GM19193 (cell line): ENCODE measurements at regions not wholly inside any gene's neighbourhood (a gene's known extent, or its start where the extent isn't known, plus 50 kb on each side); places are given as distances from the start of the nearest gene placed in this dataset.

ENCODE experiments used
- POLR2A ChIP-seq: IDR thresholded peaks from 4 replicates; pipeline ENCODE4 v1.6.1; 2011; ENCODE audit not compliant: insufficient read depth, insufficient read length; ENCODE audit errors: extremely low read depth

GRCh38 chr3:72269475-72269874 lies 484.5 kb upstream of the PROK2 start:
- no peak for TF ChIP-seq POLR2A

DNA sequence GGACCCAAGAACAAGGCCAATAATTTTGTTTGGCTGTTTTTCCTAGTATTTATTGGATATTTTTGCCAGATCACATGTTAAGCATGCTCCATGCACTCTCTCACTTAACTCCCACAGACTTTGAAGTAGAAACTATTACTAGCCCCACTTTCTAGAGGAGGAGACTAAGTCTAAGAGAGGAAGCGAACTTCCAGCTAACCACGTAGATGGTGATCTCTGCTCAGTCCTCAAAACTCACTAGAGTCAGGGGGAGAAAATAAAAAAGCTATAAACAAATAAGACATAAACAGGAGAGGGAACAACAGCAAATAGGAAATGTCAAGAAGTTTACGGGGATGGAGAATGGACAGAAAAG lies 481.0 kb upstream of the PROK2 start:
- no peak for TF ChIP-seq POLR2A

DNA sequence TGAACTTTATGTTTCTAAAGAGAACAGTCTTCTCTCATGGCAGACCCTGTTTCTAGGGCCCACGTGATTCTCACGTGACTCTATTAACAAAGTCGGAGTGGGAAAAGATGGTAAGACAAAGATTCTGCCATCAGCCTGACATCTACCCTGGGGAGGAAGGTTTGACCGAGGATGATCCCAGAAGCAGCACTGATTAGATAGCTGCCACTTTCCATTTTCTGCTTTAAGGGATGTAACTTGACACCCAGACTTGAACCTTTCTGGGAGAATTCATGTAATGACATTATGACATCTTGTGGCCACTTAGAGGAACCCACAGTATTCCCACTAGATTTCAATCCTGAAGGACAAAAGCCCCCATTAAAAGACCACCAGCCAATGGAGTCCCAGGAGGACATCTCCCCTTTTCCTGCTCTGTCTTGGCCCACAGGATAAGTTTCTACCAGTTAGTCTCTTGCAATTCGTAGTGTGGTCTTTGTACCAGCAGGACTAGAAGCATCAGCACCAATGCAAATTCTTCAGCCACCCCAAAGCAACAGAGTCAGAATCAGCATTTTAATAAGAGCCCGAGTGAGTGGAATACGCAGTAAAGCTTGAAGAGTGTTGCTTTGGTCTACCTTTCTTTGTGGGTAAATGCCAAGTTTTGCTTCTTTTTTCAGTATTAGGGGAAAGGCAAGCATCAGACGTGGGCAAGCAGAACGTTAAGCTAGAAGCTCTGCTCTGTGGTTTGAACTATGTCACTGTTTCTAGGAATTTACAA lies 480.5 kb upstream of the PROK2 start:
- no peak for TF ChIP-seq POLR2A

DNA sequence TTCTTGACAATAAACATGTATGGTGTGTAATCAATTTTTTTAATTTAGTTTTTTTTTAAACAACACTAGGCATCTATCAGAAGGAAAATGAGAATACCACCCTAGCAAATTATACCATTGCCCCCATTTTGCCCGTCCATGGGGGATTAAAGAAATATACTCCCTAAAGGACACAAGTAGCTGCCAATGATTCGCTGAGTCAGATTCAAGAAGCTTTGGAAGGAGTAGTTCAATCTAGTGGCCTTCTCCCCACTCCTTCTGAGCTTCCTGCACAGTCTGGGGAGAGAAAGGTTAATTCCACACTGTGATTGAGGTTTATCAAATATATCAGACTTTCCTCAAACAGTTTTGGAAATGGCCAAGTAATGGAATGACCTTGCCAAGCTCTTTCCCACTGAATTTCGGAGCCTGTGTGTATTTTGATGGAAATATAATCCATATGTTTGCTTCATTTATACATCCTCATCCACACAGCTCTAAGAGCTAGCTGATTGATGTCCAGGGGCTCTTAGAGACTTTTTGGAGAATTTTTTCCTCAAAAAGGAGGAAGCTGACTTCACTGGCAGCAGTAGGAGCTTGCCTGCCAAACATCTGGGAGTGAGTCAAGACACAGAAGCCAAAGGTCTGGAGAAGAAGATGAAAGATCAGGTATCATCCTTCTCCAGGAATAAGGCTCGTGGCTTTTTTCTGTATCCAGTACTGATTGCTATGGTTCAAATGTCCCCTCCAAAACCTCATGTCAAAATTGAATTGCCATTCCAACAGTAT lies 478.5 kb upstream of the PROK2 start:
- no peak for TF ChIP-seq POLR2A

GRCh38 chr3:72262736-72263135 lies 477.8 kb upstream of the PROK2 start:
- no peak for TF ChIP-seq POLR2A

GRCh38 chr3:72261566-72262564 lies 476.9 kb upstream of the PROK2 start:
- TF ChIP-seq POLR2A = no peak

GRCh38 chr3:72260588-72260910 lies 475.6 kb upstream of the PROK2 start:
- TF ChIP-seq POLR2A = no peak

DNA sequence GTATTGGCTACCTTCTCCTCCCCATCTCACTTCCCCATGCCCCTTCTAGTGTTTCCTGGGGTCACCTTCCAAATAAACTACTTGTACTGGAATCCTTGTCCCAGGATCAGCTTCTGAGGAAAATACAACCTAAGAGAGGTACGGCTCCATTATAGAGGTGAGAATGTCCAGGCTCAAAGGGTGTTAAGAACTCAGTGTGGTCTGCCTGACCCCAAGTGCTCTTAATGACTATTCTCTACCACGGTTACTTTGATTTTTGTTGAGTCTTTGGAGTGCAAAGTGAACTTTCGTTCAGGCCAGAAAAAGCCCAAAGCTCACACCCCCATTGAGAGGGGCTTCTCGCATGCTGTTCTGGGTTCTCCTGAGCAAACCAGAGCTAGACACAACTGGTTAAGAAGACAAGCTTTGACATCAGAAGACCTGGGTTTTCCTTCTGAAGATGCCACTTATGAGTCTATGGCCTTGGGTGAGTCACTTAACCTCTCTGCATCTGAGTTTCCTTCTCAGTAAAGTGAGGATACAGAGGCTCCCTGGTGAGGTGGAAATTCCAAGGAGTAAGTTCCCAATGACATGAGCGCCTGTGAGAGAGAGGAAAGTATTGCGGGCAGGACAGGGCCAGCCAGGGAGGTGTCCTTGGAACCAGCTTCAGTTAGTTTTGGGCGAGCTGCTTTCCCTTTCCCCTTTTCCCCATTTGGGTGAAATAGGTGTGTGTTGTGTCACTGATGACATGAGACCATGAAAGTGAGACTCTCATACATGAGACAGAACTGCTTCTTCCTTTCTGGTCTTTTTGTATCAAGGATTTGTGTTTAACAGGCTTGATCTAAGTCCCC lies 475.0 kb upstream of the PROK2 start:
- no peak for TF ChIP-seq POLR2A

DNA sequence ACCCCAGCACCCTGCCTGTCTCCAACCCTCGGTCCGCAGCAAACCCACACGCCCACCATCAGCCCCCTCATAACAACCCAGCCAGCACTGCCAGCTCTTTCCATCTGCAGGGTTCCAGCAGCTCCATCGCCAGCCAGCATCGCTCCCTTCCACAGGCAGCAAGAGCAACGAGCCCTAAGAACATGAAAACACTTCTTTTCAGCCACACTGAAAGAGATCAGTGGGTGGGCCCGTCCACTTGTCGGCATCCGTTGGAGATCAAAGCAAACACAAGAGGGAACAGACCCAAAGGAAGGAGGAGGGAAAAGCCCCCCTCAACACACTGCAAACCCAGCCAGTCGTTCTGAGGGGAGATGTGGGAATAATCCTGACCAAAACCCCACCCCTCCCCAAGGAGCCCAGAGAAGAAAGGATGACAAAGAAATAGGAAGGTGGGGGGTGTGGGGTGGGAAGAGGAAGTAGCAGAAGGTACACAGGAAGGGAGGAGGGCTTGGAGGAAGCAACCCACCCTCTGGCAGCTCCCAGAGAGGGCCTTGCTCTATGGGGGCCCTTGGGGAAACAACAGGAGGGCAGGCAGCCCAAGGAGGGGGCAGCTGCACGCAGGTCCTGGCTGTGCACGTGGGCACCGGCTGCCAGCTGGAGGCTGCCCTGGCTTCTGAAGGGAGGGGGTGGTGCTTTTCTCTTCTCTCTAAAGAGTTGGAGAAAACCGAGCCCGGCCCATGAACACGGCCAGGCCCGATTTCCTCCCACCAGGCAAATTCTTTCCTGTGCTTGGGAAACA lies 473.6 kb upstream of the PROK2 start:
- TF ChIP-seq POLR2A = no peak

DNA sequence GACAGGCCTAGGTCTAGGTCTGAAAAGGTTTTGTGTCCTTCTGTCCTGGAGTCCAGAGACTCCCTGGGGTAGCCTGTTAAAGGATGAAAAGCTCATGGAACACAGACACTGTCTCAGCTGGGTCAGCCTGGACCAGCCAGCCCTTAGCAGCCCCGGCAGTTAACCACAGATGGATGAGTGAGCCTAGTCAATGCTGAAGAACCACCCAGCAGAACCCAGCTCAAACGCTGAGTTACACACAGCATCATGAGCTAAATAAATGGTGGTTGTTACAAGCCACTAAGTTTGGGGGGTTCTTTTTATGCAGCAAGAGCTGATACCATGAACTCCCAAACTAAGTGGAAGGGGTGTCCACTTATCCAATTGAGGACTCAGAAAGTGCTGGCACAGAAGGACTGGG lies 472.8 kb upstream of the PROK2 start:
- no peak for TF ChIP-seq POLR2A

DNA sequence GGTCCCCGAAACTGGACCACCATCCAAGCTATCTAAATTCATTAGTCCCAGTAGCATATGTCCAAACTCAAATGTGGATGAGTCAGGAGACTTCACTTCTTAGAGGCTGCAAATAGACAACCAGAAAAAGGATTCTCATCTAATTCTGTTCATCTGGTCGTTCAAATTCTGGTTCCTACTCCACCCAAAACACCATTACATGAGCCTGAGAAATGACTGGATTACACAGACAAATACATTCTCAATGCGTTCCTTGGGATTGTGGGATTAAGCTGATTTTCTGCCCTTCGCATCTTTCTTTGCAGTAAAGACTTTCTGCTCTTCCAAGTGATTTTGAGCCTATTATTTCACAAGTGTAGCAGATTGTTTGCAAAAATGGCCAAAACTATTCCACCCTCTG lies 472.3 kb upstream of the PROK2 start:
- no peak for TF ChIP-seq POLR2A

DNA sequence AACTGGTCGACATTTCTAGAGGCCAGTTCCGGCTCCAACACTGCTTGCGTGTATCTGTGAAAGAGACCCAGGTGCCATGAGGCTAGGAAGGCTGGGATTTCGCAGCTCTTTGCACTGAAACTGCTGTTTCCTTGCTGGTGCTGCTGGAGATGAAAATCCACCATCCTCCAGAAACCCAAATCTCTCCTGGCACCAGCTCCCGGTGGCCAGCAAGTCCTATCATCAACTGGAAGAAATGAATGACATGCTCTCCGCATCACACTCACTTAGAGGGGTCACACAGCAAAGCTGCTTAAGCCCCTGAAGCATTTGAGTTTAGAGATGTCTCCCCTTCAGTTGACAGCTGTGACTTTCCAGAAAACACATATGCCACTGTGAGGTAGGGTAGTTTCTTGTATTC lies 471.8 kb upstream of the PROK2 start:
- TF ChIP-seq POLR2A = no peak

GRCh38 chr3:72255791-72256559 lies 471.0 kb upstream of the PROK2 start:
- no peak for TF ChIP-seq POLR2A
